GM21576 (cell line): ENCODE measurements at regions not wholly inside any gene's neighbourhood (a gene's known extent, or its start where the extent isn't known, plus 50 kb on each side); places are given as distances from the start of the nearest gene placed in this dataset.
"Not testable (repeated sequence)": the region's sequence is repeated elsewhere in the genome, so short reads cannot be mapped to it uniquely, and the experiment has no call there.

Experiments
- ATAC-seq: cut with Tn5 transposase; IDR thresholded peaks from one replicate; pipeline ENCODE4 v1.9.1; 2021; ENCODE audit warnings: mild to moderate bottlenecking, moderate library complexity; ENCODE audit not compliant: unreplicated experiment

DNA sequence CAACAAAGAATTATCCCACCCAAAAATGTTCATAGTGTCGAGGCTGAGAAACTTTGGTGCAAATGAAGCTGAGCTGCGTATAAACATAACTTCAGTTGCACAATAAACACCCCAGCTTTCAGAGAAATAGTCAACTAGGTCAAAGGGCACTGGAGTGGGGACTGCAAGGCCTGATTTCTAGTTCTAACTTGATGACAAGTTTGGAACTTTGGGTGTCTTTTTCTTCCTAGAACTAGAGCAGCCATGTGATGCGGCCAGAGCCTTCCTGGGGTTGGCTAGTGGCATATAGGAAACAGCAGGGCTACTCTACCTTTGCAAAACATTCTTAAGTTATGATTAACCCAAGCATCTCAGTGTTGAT lies 298.4 kb upstream of the AMIGO2 start:
- no peak for ATAC-seq

GRCh38 chr12:47377414-47378221 lies 297.9 kb upstream of the AMIGO2 start:
- no peak for ATAC-seq

GRCh38 chr12:47376927-47377326 lies 297.2 kb upstream of the AMIGO2 start:
- ATAC-seq = no peak

- ATAC-seq = no peak
Observed at GRCh38 chr12:47373554-47374150, 293.9 kb upstream of the AMIGO2 start.

- ATAC-seq = no peak
Observed at GRCh38 chr12:47370421-47370820, 290.7 kb upstream of the AMIGO2 start.

GRCh38 chr12:47369085-47369484 lies 289.3 kb upstream of the AMIGO2 start:
- no peak for ATAC-seq

DNA sequence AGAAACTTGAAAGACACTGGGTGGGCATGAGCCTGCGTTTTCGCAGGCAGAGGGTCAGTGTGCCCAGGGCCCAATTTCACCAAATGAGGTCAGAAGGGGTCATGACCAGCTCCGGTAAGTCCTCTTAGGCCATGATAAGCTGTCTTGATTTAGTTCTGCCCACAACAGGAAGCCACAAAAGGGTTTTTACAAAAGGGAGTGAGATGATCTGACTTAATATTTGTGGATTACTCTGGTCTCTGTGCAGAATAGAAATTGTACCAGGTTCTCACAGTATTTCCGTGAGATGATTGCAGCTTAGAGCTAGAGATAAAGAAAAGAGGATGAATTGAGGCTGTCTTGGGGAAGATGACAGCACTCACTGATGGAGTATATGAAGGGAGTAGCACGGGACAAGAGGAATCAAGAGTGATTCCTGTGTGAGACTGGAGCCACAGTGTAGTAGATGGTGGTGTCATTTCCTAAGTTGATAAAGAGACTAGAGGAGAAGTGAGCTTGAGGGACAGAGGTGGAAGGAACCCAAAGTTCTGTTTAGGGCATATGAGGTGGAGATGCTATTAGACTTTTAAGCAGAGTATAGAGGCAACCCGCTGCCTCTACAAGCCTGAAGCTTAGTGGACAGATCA lies 288.3 kb upstream of the AMIGO2 start:
- ATAC-seq = no peak

DNA sequence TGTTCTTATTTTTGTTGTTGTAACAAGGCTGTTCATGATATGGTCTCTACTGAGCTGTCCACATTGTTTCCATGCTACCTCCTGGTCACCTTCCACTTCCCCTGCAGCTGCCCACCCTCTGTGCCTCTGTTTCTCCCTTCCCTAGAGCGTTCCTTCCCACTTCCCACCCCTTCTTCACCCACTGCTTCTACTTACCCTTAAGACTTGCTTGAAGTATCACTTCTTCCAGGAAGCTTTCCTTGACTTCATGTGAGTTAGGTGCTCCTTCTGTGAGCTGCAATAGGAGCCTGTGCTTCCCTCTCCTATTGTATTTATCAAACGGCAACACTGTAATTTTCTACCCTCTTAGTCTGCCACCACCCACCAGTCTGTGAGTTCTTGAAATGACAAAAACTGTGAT lies 286.8 kb upstream of the AMIGO2 start:
- no peak for ATAC-seq

DNA sequence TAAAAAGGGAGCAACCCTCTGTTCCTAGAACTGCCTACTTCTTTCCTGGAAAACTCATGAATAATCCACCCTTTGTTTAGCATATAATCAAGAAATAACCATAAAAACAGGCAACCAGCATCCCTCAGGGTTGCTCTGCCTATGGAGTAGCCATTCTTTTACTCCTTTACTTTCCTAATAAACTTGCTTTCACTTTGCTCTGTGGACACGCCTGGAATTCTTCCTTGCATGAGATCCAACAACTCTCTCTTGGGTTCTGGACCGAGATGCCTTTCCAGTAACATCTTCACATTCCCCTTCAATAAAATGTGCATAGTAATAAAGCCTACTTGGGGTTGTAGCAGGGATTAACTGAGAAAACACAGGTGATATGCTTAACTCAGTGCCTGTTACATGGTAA lies 286.4 kb upstream of the AMIGO2 start:
- no peak for ATAC-seq

DNA sequence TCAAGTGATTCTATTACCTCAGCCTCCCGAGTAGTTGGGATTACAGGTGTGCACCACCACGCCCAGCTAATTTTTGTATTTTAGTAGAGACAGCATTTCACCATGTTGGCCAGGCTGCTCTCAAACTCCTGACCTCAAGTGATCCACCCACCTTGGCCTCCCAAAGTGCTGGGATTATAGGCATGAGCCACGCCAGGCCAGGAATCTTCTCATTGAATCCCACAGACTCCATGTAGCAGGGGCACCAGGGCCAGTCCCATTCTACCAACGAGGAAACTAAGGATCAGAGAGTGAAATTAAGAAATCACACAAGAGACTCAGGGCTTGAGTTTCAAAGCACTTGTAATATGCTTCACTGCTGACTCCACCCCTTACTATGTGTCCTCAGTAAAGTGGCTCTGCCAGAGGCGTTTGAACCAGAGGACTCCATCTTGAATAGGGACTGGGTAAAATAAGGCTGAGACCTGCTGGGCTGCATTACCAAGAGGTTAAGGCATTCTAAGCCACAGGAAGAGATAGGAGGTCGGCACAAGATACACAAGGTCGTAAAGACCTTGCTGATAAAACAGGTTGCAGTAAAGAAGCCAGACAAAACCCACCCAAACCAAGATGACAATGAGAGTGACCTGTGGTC lies 285.8 kb upstream of the AMIGO2 start:
- ATAC-seq = not testable (repeated sequence)

DNA sequence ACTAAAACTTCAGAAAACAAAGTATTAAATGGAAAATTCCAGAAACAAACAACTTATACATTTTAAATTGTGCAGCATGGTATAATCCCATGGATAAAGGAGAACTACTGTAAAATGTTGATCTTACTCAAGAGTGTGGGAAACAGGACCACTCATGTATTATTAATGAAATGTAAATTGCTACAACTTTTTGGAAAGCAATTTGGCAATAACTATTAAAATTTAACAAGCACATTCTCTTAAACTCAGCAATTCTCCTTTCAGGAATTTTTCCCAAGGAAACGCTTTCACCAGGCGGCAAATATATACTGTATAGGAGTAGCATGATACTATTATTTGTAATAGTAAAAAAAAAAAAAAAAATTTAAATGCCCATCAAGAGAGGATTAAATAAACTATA lies 284.5 kb upstream of the AMIGO2 start:
- no peak for ATAC-seq

GRCh38 chr12:47362126-47362705 lies 282.5 kb upstream of the AMIGO2 start:
- no peak for ATAC-seq

- peak; percentile 69 for ATAC-seq
Observed at GRCh38 chr12:47361389-47362021, 281.7 kb upstream of the AMIGO2 start.

GRCh38 chr12:47360771-47361388 lies 281.1 kb upstream of the AMIGO2 start:
- peak; percentile 20 for ATAC-seq

DNA sequence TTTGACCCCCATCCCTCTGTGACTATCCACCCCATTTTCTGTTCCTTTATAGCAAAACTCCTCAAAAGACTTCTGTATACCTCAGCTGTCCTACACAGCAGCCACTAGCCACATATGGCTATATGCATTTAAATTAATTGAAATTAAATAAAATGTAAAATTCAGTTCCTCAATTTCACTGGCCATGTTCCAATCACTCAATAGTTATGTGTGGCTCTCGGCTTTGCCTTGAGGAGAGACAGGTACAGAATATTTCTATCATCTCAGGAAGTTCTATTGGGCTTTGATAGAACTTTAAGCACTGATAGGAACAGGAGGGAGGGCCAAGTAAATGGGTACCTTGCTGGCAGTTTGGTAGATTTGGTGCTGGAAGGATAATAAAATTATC lies 280.3 kb upstream of the AMIGO2 start:
- ATAC-seq = no peak

- no peak for ATAC-seq
Observed at GRCh38 chr12:47359310-47360092, 279.7 kb upstream of the AMIGO2 start.

DNA sequence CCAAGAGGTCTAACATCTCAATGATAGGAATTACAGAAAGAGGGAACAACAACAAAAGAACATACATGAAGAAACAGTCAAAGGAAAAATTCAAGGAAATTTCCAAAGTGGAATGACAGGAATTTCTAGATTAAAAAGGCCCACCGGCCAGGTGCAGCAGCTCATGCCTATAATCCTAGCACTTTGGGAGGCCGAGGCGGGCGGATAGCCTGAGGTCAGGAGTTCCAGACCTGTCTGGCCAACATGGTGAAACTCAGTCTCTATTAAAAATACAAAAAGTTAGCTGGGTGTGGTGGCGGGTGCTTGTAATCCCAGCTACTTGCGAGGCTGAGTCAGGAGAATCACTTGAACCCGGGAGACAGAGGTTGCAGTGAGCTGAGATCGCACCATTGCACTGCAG lies 277.2 kb upstream of the AMIGO2 start:
- not testable (repeated sequence) for ATAC-seq

- ATAC-seq = peak; percentile 82
Observed at GRCh38 chr12:47356129-47356700, 276.5 kb upstream of the AMIGO2 start.

GRCh38 chr12:47353508-47353907 lies 273.7 kb upstream of the AMIGO2 start:
- no peak for ATAC-seq
